AG09319 (cell line): ENCODE measurements at regions not wholly inside any gene's neighbourhood (a gene's known extent, or its start where the extent isn't known, plus 50 kb on each side); places are given as distances from the start of the nearest gene placed in this dataset.

ENCODE experiments used
- DNase-seq: peaks from one replicate; pipeline ENCODE4 v3.0.0-alpha.2; 2010; ENCODE audit warnings: low read depth; ENCODE audit errors: extremely low read depth
- TF ChIP-seq, protein P1 (sequence below): IDR thresholded peaks from 2 replicates; pipeline ENCODE4 v1.5.1; 2011; ENCODE audit warnings: low read depth, mild to moderate bottlenecking, inconsistent platforms, low read length, moderate library complexity

DNA sequence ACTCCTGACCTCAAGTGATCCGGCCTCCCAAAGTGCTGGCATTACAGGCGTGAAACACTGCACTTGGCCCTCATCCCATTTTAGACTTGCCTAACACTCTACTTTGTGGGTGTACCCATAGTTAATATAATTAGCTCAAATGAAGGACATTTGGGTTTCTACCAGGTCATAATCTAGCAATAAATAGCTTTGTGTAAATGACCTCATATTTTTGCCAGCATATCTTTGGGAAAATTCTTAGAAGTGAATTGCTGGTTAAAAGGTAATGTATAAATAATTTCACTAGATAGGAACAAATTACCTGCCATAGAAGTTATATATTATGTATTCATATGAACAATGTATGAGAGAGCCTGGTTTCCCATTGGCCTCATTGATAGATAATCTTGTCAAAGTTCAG, 206.0 kb downstream of the DIPK2A start:
- TF ChIP-seq, protein P1, sequence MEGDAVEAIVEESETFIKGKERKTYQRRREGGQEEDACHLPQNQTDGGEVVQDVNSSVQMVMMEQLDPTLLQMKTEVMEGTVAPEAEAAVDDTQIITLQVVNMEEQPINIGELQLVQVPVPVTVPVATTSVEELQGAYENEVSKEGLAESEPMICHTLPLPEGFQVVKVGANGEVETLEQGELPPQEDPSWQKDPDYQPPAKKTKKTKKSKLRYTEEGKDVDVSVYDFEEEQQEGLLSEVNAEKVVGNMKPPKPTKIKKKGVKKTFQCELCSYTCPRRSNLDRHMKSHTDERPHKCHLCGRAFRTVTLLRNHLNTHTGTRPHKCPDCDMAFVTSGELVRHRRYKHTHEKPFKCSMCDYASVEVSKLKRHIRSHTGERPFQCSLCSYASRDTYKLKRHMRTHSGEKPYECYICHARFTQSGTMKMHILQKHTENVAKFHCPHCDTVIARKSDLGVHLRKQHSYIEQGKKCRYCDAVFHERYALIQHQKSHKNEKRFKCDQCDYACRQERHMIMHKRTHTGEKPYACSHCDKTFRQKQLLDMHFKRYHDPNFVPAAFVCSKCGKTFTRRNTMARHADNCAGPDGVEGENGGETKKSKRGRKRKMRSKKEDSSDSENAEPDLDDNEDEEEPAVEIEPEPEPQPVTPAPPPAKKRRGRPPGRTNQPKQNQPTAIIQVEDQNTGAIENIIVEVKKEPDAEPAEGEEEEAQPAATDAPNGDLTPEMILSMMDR = no peak

DNA sequence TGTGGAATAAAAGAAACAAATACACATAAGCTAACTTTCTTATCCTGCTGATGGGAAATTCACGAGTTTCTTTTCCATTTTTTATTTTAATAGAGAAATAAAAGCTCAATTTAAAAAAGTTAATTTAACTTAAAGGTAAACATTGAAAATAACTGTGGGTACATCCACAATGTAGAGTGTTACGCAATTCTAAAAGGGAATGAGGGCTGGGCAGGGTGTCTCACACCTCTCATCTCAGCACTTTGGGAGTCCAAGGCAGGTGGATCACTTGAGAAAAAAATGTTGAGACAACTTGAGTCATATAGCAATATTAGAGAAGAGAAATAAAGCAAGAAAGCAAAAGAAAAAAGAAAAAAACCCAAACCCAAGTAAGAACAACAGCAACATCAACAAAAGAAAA, 207.0 kb downstream of the DIPK2A start:
- TF ChIP-seq, protein P1 = no peak
- DNase-seq = no peak

More for the DNA sequence above, 206.0 kb downstream of the DIPK2A start:
- DNase-seq = no peak

DNA sequence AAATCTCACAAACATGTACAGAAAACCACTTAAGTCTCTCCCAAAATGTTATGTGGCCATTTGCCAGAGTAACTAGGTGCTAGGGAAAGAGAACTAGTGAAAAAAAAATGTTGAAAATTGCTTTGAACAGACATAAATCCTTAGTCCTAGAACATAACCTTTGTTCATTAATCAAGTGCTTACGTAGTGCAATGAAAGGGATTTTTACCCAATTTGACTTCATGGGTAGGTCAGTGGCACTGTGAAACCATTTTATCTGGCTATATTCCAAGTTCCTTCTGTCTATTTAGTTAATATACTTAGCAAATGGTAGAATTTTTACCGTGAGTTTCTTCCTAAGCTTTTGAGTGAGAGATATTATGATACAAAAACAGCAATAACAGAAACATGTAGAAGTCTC, 209.4 kb downstream of the DIPK2A start:
- TF ChIP-seq, protein P1 = no peak
- no peak for DNase-seq

DNA sequence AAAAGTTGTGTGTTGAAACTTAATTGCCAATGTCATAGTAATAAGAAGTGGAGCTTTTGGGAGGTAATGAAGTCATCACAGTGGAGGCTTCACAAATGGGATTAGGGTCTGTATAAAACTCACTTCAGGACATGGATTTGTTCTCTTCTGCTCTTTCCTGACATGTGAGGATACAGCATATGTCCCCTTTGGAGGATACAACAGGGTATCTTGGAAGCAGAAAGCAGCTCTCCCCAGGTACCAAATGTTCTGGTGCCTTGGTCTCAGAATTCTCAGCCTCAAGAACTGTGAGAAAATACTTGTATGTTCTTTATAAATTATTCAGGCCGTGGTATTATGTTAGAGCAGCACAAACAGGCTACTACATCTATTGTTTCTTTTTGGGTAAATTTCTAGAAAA, 210.9 kb downstream of the DIPK2A start:
- DNase-seq = no peak
- TF ChIP-seq, protein P1 = no peak

DNA sequence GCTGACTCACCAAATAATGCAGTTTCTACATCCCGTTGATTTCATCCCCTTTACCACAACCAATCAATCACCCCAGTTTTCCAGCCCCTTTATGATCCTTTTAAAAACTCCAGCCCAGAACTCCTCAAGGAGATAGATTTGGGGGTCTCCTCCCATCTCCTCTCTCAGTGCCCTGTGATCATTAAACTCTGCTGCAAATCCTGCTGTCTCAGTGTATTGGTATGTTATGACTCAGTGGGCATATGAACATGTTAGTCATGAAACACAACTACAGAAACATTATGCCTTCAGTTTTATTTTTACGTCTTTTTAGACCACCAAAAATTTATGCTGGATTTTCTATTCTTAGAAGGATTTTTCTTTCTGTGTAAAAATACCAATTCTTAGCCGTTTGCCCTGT, 213.7 kb downstream of the DIPK2A start:
- DNase-seq = no peak
- TF ChIP-seq, protein P1 = no peak

DNA sequence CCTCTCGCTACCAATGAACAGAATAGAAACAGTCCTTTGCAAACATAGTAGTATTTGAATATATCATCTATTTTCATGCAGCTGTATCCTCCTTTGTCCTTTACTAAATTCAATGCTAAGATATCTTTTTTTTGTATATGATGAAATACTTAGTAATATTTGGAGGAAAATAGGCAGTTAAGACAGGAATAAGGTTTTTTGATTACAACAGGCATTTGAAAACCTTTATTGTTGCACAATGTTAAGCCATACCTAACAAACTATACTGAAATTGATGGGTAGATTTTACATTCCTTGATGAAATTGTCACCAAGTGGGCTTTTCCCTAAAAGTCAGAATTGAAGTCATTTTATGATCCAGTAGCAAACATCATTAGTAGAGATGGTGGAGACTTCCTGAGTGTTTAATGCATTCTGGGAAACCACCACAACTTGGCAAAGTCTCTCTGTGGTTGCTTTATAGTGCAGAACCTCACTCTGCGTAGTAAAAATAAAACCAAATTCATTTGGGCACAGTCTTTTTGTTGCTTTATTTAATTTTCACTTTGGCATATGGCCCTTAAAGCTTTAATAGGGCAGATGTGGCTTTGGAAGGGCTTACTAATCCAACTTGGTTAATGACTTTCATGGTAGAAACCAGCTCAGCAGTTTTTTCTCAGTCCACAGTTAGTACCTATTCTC, 216.0 kb downstream of the DIPK2A start:
- TF ChIP-seq, protein P1 = no peak
- DNase-seq = peak; percentile 3

DNA sequence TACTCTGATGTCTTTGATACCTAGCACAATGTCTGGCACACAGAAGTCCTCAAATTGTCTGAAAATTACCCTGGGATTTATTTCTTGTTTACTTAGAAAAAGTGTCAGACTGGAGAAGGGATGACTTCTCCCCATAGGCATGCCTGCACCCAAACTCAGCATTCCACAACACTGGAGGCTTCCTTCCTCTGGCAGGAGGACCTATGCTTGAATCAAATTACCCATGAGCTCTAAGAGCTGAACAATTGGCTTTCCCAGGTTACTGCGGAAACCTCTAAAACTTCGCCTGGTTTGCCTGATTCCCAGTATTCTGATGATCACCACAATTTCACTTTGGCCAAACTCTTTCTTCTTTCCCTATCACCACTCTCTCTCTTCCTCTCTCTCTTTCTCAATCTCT, 217.4 kb downstream of the DIPK2A start:
- no peak for DNase-seq
- TF ChIP-seq, protein P1 = no peak
